CD4-positive, alpha-beta T cell treated with Interleukin-21 for 1 hour (primary cell): ENCODE measurements at regions not wholly inside any gene's neighbourhood (a gene's known extent, or its start where the extent isn't known, plus 50 kb on each side); places are given as distances from the start of the nearest gene placed in this dataset.
"Not testable (repeated sequence)": the region's sequence is repeated elsewhere in the genome, so short reads cannot be mapped to it uniquely, and the experiment has no call there.

ENCODE experiments used
- DNase-seq: peaks from one replicate; pipeline ENCODE4 v3.0.0-alpha.2; 2020

DNA sequence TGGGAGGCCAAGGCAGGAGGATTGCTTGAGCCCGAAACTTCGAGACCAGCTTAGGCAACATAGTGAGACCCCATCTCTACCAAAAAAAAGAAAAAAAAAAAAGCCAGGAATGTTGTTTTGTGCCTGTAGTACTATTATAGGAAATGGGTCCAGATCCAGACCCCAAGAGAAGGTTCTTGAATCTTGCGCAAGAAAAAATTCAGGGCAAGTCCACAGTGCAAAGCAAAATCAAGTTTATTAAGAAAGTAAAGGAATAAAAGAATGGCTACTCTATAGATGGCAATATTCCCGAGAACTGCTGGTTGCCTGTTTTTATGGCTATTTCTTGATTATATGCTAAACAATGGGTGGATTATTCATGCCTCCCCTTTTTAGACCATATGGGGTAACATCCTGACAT is 51.2 kb upstream of the RDX start:
- no peak for DNase-seq

DNA sequence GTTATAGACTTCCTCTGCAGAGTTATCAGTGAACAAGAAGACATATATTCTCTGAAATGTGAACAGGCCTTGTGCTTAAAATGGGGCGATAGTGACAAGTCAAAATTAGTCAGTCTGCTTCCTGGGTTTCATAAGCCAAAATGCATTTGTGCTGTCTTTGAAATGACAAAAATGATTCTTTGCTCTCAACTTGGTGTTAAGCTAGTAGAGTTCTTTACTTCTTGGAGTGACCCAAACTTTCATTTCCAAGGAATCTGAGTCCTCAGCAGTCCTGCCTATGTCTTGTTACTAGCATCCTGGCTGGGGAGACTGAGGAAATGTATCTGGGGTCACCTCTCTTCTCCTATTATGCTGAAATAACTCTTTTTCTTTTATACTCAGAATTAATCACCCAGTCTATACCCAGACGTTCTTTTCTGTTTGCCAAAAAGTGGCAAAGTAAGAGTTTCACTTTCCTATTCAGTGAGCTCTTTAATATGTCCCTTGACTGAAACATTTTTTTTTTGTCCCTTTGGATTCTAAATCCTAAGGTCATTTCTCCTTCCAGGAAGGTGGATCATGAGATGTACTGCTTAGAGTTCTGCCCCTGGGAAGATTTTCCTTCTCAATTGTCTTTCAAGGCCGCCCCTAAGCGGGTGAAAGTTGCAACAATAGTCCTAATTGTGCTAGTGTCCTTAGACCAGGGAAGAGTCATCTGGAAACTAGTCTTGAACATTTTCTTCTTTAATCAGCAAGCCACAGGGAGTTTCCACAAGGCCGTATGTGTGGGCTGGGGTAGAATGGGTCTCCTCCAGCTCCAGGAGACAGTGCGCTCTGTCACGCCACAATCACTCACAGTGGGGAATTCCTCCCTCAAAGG is 53.0 kb upstream of the RDX start:
- no peak for DNase-seq

DNA sequence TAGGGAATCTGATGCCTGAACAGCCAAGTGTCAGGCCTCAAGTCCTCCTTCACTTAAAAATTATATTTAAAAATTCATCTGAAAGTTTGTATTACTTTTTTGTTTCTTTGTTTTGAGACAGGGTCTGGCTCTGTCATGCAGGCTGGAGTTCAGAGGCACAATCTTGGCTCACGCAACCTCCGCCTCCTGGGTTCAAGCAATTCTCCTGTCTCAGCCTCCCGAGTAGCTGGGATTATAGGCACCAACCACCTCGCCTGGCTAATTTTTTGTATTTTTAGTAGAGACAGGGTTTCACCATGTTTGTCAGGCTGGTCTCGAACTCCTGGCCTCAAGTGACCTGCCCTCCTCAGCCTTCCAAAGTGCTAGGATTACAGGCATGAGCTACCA is 53.6 kb upstream of the RDX start:
- DNase-seq = not testable (repeated sequence)

DNA sequence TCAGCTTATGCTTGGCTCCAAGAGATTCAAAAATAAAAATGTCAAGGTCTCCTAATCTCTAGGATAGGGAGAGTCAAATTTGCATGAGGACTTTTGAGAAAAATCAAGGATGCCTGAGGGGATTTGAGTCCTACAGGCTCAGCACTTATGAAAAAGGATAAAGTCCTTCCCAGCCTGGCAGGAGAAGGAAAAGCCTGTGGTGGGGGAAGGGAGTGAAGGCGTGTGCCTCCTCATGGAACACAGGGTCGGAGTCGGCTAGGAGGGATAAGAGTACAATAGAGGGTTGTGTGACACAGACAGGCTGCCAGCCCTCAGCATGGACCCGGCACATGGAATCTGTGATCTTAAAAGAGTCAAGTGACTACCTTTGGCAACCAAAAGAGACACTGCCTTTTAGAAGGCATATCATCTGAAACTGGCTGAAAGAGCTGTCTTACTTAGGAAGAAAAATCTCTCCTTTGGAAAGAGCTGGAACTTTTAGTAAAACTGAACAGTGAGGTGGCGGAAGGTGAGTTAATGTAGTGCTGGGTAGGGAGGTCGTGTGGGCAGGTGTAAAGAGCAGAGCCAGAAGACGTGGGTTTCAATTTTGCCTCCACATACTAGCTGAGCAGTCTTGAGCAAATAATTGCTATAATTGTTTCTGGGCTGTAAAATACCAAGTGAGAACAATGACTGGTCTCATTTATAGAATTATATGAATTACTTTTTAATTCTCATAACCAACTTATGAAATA is 58.8 kb upstream of the RDX start:
- no peak for DNase-seq

DNA sequence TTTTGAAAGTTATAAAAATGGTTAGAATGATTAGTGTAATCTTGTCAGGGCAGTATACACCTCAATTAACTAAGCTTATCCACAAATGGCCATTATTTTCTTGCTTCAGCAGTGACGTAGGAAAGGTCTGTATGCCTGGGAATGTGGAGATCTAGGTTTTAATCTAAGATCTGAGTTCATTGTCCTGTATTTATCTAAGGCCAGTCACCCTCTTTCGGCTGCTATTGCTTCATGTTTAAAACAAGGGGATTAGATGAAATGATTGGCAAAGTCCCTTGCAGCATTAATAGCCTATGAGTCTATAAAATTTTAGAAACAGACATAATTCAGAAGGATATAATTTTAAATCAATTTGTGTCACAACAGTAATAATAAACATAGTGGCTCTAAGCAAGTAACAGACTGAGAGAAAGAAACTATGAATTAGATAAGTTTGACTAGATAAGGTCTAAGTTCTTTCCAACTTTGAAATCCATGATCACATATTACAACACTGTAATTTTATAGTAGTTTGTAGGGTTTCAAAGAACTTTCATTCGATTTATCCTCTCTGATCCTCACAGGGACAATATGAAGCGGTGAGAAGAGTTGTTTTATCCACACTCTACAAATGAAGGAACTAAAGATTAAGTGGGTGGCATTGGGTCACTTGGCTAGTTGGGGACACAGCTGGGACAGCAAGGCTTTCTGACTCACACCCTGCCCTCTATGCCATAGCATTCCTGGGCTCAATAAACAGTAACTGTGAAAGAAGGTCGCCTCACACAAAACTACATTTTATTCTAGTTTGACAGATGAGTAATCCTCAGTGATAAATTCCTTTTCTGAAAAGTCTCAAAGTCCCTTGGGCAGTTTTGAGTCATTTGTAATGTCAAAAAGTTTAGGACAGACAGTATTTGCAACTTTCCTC is 60.6 kb upstream of the RDX start:
- no peak for DNase-seq

DNA sequence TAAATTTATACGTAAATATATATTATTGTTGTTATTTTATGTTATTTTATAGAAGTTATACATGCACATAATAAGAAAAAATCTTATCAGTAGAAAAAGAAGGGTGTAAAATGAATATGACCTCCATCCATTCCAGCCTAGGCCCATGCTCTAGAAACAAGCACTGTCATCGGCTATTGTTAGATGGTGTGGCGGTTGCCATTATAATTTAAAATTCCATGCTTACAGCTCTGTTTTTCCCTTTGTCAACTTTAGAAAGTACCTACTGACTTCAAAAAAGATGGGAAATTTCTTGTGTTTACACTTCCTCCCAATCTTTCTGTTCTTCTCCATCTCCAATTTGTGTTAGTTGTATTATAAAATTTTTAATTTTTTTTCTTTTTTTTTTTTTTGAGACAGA is 61.9 kb upstream of the RDX start:
- no peak for DNase-seq

DNA sequence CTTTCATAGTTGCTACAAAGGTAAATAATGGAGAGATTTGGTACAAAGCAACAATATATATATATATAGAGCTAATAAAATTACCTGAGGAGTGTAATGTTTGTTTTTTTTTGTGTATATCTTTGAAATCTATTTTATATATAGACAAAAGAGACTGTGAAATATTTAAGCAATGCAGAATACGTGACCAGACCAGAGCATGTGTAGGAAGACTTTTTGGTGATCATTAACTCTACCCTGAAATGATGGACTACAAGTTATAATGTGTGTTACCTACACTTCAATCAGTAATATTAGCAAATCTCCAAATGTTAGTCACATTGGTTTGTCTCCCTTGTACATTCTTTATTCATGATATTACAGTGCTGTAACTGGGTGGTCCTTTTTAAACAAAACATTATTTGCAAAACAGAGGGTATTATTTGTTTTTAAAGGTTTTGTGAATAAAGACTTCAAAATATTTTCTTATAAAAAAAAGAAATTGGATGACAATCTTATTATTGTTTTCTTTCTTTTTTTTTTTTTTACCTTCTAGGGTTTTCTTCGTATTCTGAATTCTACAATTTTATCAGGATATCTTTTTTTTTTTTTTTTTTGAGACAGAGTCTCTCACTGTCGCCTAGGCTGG is 64.5 kb upstream of the RDX start:
- not testable (repeated sequence) for DNase-seq

DNA sequence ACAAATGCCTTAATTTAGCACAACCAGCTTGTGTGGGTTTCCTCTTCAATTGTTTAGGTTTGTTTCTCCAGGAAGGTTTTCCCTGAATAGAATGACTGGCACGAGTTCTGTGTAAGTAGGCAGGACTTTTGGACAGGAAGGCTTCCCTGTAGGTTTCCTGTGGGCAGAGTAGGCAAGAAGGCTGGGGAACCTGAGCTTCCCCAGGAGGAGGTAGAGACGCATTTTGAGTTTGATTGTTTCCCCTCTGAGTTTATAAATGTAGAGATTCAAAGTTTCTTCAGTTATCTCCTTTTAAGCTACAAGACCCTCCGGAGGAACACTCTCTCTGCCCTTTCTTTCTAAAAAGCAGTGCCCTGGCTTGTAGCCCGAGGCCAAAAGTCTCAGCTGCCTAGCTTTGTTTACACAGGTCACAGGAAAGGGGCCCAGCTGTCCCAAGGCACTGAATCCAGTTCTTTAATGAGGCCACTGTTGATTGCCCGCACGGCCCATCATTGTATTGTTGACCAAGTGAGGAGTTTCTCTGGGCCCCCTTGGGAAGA is 66.6 kb upstream of the RDX start:
- no peak for DNase-seq

DNA sequence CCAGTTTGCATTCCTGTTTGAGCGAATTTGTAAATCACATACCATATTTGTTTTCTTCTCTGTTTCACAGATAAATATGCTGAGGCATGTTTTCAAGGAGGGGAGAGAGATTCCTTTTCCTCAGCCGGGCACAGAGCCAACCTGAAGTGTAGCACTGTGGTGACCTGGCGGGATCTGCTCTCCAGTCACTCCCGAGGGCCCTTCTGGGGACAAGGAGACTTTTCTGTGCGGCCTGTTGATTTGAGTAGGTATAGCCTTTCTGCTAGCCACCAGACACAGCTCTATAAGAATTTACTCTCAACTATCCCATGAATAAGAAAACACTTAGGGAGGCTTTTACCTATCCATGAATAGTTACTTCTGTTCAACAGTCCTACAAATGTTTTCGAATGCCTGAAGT is 63.5 kb upstream of the FDX1 start:
- no peak for DNase-seq

DNA sequence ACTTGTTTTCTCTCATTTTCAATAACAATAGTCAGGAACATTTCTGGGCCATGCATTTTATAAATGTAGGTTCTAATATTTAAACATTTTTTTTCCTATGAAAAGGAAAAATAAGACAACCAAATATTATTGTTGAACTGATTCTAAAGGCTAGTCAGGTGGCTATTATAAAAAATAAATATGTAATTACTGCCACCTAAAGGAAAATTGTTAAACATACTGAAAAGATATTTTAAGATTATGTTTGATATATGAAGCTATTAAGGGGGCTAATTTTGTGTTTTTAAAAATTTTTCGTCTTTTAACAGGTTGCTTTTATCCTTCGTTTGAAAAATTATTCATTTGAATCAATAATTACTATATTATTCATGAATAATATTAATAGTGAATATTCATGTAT is 62.2 kb upstream of the FDX1 start:
- no peak for DNase-seq

DNA sequence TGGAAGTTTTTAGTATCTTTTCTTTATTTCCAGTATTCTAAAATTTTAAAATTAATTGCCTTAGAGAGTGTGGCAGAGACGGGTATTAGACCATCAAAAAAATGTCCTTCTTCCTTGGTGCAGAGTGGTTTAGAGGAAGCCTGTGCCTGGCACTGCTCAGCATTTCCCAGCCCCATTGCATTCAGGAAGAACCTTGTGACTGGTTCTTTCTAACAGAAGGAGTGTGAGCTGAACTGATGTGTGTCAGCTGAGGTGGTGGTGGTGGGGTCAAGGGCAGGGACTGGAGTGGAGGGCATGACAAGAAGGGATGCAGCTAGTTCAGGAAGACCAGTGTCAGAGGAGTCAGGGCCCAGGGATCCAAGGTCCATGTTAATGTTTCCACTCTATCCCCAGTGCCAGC is 58.7 kb upstream of the FDX1 start:
- no peak for DNase-seq

DNA sequence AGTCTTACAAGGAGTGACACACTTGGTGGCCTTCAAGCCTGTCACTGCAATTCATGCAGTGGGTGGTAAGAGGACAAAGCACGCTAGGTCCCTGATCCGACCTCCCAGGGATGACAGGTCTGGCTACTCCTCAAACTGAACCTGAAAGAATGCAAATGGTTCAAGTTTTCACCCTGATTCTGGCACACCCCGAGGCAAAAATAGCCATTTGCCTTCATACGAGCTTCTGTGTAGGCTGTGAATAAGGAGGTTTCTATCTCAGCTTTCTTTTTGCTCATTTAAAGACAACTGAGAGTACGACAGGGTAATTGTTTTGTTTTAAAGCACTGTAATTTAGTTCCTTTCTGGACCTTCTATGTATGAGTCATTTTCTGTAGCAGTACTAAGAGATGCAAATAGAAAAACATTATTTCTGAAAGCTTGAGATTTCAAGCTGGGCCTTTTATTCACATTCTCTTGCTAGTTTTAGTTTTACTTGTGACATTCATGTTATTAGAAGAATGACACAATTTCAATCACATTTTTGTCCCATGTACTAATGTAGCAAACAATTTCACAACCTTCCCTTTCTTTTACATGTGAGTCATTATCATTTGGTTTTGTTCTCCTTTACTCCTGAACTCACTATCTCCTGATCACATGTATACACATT is 56.6 kb upstream of the FDX1 start:
- no peak for DNase-seq

DNA sequence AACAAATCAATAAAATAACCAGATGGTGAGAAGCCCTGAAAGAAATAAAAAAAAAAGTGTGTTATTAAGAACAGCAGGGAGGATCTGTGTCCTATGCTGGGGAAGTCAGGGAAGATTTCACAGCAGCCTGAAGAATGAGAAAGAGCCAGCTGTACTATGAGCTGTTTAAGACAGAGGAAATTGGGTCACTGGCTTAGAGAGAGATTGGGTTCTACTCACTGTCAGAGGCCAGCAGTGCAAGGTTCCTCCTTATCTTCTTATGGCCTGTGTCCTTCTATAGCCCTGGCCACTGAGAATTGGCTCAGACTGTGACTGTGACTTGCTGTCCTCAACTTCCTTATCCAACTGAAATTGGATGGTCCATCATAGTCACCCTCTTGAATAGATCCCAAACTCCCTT is 54.8 kb upstream of the FDX1 start:
- no peak for DNase-seq

DNA sequence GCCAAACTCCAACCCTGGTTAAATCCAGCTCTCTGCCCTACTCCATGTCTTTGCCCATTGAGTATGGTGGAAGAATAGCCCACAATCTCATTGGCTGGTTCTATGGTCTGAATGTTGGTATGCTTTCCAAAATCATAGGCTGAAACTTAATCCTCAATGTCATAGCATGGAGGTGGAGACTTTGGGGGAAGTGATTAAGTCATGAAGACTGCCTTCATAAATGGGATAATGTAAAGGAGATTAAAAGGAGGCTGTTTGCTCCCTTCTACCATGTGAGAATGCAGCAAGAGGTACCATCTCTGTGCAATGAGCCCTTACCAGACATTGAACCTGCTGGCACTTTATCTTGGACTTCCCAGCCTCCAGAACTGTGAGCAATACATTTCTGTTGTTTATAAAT is 54.4 kb upstream of the FDX1 start:
- DNase-seq = no peak

DNA sequence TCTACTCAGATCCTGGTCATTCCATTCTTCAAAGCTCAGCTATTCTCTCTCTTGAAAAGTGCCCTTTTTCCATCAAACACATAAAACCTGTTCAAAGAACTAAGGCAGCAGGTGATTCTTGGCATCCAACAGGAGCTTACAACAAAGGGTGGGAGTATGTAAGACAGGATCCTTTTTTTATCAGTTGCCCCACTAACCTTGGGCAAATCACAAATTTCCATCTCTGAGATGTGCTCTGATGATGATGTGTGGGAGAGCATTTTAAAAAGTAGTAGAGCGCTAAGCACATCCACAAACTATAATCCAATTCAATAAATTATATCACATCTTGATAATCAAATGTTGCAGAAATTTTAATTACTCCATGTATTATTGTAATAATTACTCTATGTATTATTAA is 53.7 kb upstream of the FDX1 start:
- DNase-seq = no peak

DNA sequence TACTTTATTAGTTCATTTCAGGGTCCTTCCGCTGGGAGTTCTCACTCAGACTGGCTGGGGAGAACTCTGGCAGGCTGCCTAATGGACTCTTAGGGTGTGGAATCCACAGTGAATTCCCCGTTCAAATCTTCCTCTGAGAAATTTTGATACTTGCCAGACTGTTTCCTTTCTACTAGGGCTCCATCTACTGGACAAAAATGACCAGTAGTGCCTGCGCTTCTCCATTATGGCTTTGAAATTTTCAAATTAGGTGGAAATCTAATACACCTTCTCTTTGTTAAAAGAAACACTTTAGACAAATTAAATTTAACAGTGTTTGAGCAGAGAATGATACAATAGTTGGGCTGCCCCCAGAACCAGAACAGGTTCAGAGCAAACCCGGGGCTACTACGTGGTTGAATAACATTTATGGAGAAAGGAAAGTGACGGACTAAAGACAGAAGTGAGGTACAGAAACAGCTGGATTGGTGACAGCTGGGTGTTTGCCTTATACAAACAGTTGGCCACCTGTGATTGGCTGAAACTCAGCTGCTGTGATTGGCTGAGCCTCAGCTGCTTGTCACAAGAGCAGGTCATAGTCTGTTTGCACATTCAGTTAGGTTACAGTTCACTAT is 52.9 kb upstream of the FDX1 start:
- DNase-seq = peak; percentile 57

DNA sequence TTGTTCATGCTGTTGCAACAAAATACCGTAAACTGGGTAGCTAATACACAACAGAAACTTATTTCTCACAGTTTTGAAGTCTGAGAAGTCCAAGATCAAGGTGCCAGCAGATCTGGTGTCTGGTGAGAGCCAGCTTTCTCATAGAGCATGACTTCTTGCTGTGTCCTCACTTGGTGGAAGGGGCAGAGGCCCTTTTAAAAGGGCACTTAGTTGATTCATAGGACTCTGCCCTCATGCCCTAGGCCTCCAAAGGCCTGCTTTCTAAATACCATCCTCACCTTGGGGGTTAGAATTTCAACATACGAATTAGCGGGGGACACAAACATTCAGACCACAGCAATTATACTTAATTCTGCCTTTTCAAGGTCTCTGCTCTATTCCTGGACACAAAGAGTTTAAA is 52.3 kb upstream of the FDX1 start:
- no peak for DNase-seq

DNA sequence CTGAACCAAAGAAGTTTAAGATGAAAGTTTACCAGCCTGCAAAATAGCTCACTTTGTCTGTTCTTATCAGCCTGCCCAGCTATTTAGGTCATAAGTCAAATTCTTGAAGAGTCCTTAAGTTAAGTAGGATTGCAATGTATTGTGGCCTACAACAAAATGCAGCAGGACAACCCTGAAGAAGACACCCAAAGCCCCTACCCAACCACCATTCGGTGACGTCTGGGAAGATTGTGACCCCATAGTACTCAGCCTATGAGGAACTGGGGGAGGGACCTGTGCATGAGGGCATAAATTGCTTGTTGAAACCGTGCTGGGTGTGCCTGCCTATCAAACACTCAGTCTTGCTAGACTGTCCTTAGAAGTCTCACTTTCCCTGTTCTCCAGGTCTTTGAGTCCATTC is 50.5 kb upstream of the FDX1 start:
- DNase-seq = no peak

DNA sequence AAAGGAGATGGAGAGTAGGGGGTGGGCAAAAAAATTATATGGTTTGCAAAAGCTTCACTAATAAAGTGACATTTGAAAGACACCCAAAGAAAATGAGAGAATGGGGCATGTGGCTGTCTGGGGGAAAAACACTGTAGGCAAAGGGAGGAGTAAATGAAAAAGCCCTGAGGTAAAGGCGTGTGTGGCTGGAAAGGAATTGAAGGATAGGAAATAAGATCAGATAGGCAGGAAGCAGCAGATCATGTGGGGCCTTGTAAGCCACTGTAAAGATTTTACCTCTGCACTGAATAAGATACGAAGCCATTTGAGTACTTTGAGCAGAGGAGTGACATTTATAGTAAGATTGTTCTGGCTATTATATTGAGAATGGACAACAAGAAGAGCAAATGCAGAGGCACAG is 49.8 kb upstream of the FDX1 start:
- DNase-seq = no peak
